ENCODE measurements at regions not wholly inside any gene's neighbourhood (a gene's known extent, or its start where the extent isn't known, plus 50 kb on each side); places are given as distances from the start of the nearest gene placed in this dataset.

- TF ChIP-seq POLR2AphosphoS5 (IDR thresholded peaks at IDR 0.05; ENCODE audit: low read depth, low read length) (no peak), POLR2A (IDR thresholded peaks at IDR 0.05; ENCODE audit: low read depth, low read length) (no peak), TAF1 (IDR thresholded peaks at IDR 0.05; ENCODE audit: borderline replicate concordance, low read depth, low read length) (no peak)
Measured at GRCh38 chr6:90907931-90908655, 321.2 kb upstream of the MAP3K7 start.
